GM21360 (cell line): ENCODE measurements at regions not wholly inside any gene's neighbourhood (a gene's known extent, or its start where the extent isn't known, plus 50 kb on each side); places are given as distances from the start of the nearest gene placed in this dataset.

Experiments used
- ATAC-seq: cut with Tn5 transposase; IDR thresholded peaks from one replicate; pipeline ENCODE4 v1.9.1; 2021; ENCODE audit warnings: mild to moderate bottlenecking, moderate library complexity; ENCODE audit not compliant: unreplicated experiment

- ATAC-seq = no peak
Measured at GRCh38 chr3:10759495-10759894, 56.5 kb upstream of the SLC6A11 start.

GRCh38 chr3:10760199-10760598 lies 55.8 kb upstream of the SLC6A11 start:
- no peak for ATAC-seq

- ATAC-seq = no peak
Measured at GRCh38 chr3:10761583-10761982, 54.4 kb upstream of the SLC6A11 start.

DNA sequence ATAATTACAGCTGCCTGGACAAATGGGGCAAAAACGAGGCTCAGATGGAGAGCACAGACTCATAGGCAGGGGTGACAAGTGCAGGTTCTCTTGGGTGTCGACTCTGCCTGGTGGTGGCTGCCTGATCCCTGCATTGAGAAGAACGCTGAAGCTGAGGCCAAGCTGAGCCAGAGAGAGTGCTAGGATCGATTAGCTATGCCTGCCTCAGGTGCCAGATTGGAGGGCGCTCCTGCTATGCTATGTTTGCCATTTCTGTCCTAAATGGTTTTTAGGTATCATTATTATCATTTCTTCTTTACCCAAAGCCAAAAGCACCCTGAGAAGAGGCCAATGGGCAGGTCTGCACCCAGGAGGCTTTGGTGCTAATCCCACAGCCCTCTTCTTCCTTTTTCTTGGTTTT lies 53.9 kb upstream of the SLC6A11 start:
- ATAC-seq = no peak

- no peak for ATAC-seq
Measured at GRCh38 chr3:10762611-10763247, 53.3 kb upstream of the SLC6A11 start.

GRCh38 chr3:10763248-10763620 lies 52.8 kb upstream of the SLC6A11 start:
- ATAC-seq = no peak

DNA sequence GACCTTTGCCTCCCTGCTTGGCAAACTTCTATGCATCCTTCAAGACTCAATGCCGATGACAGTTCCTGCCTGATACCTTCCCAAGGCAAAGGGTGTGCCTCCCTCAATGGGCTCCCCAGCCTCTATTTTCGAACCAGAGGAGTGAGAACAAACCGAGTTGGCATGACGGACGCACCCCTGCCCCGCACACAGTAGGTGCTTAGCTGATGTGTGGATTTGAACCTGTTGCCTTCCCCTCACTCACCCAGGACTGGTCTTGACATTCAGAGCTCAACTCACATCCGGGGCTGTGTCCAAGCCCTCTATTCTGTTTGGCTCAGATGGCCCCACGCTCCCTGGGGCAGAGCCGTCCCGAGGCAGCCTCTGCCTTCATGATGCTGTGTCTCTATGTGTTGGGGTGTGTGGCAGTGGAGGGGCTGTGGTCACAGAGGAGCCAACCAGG lies 52.2 kb upstream of the SLC6A11 start:
- no peak for ATAC-seq

DNA sequence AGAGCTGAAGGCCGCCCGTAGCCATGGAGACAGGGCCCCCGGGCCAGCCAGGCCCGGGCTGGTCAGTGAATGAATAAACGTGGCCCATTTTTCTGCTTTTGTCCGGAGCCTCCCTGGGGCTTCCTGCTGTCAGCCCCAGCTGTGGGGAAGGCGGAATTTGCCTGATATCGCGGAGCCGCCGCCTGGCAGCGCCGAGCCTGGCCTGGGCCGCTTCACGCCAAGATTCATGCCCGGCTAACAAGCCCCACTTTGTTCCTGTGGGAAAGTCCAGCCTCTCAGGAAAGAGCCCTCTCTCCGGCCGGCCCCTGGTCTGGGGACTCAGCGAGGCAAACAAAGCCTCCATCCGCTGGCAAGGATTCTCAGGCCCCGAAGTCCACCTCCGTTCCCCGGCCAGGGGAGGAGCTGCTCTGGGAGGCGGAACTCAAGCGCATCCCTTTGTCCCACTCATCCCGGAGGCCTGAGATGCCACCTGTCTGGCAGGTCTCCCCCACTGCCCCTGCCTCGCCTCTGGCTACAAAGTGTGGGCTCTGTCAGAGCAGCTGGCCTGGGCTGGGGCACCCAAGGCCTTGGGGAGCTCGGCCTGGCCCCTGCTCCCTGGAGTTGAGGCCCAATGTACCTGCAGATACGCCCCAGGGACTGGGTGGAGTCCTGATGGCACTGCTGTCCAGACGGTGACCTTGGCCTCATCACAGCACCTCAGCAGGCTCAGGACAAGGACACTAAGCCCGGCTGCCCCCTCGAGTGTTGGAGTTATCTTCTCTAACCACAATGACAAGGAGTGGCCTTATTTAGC lies 51.6 kb upstream of the SLC6A11 start:
- ATAC-seq = no peak

- ATAC-seq = no peak
Measured at GRCh38 chr3:10766049-10766705, 49.9 kb upstream of the SLC6A11 start.
